ENCODE measurements at regions not wholly inside any gene's neighbourhood (a gene's known extent, or its start where the extent isn't known, plus 50 kb on each side); places are given as distances from the start of the nearest gene placed in this dataset.

- no peak for DNase-seq (ENCODE audit: extremely low spot score)
- TF ChIP-seq, protein P1, sequence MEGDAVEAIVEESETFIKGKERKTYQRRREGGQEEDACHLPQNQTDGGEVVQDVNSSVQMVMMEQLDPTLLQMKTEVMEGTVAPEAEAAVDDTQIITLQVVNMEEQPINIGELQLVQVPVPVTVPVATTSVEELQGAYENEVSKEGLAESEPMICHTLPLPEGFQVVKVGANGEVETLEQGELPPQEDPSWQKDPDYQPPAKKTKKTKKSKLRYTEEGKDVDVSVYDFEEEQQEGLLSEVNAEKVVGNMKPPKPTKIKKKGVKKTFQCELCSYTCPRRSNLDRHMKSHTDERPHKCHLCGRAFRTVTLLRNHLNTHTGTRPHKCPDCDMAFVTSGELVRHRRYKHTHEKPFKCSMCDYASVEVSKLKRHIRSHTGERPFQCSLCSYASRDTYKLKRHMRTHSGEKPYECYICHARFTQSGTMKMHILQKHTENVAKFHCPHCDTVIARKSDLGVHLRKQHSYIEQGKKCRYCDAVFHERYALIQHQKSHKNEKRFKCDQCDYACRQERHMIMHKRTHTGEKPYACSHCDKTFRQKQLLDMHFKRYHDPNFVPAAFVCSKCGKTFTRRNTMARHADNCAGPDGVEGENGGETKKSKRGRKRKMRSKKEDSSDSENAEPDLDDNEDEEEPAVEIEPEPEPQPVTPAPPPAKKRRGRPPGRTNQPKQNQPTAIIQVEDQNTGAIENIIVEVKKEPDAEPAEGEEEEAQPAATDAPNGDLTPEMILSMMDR (IDR thresholded peaks at IDR 0.05; ENCODE audit: control extremely low read depth, extremely low read depth, low read depth, missing control alignments) = no peak
- ChIA-PET POLR2A (no interaction called here), CTCF (no interaction called here)
Observed at GRCh38 chr19:34017601-34018000, 154.7 kb upstream of the LSM14A start.

DNA sequence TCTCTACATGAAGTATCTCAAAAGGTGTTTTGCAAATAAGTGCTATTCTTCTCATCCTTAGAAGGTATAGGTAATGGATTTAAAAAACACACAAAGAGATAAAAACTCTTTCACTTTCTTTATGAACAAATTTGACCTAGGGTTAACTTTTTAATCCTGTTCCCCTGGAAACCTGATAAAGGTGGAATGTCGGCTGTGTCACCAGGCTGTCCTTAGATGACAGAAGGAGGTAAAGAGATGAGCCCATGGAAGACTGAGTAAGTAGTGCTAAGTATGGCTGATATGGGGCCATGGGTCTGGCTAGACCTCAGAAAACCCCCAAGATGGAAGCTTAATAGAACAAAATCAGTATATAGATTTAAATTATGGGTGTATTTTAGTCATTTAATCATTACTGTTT is 153.8 kb upstream of the LSM14A start:
- TF ChIP-seq, protein P1 (IDR thresholded peaks at IDR 0.05; ENCODE audit: control extremely low read depth, extremely low read depth, low read depth, missing control alignments) = no peak
- DNase-seq (ENCODE audit: extremely low spot score) = no peak
- CTCF ChIA-PET = no interaction called here
- POLR2A ChIA-PET = no interaction called here

GRCh38 chr19:34023381-34023780 is 148.9 kb upstream of the LSM14A start:
- TF ChIP-seq, protein P1 (IDR thresholded peaks at IDR 0.05; ENCODE audit: control extremely low read depth, extremely low read depth, low read depth, missing control alignments) = no peak
- ChIA-PET CTCF (interaction anchor here (1.2 kb wide), 1 partner anchor 13 kb away, joined by 4 read pairs; no protein-coding TSS in a partner anchor), POLR2A (no interaction called here)
- no peak for DNase-seq (ENCODE audit: extremely low spot score)

- ChIA-PET POLR2A (no interaction called here), CTCF (interaction anchor here (1.3 kb wide), 1 partner anchor 8 kb away, joined by 5 read pairs; no protein-coding TSS in a partner anchor)
- DNase-seq (ENCODE audit: extremely low spot score) = no peak
- TF ChIP-seq, protein P1 (IDR thresholded peaks at IDR 0.05; ENCODE audit: control extremely low read depth, extremely low read depth, low read depth, missing control alignments) = no peak
Observed at GRCh38 chr19:34033880-34034279, 138.4 kb upstream of the LSM14A start.

GRCh38 chr19:34034318-34034846 is 137.9 kb upstream of the LSM14A start:
- ChIA-PET POLR2A (no interaction called here), CTCF (interaction anchor here (1.3 kb wide), 1 partner anchor 8 kb away, joined by 5 read pairs; no protein-coding TSS in a partner anchor)
- TF ChIP-seq, protein P1 (IDR thresholded peaks at IDR 0.05; ENCODE audit: control extremely low read depth, extremely low read depth, low read depth, missing control alignments) = no peak
- no peak for DNase-seq (ENCODE audit: extremely low spot score)

DNA sequence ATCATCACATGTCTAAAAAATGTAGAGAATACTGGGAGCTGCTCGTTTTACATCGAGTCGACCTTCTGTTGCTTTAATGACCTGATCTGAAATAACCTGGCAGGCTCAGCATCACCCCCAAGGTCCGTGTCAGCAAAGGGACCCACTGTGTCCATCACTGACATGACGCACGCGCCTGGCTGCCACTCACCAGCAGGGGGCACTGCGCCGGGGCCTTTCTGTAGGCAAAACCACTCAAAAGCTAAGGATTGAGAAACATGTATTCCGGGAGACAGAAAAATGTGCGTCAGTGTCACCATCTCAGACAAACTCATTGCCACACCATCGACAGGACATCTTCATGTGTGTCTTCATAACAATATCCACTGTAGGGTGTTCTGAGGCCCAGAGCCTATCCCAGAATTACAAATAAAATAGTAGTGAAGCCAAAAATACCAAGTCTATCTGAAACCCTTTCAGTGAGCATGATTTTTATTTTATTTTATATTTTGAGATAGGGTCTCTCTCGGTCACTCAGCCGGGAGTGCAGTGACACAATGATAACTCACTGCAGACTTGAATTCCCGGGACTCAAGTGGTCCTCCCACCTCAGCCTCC is 130.3 kb upstream of the LSM14A start:
- DNase-seq (ENCODE audit: extremely low spot score) = peak; percentile 62
- POLR2A ChIA-PET = no interaction called here
- TF ChIP-seq, protein P1 (IDR thresholded peaks at IDR 0.05; ENCODE audit: control extremely low read depth, extremely low read depth, low read depth, missing control alignments) = peak; percentile 78
- CTCF ChIA-PET = interaction anchor here (0.7 to 3.9 kb wide), 15 partner anchors 9 to 670 kb away, joined by 3 to 20 read pairs (median 4); no protein-coding TSS in a partner anchor

Data from GM10248 (cell line).